HL-60 (cell line): ENCODE measurements at regions not wholly inside any gene's neighbourhood (a gene's known extent, or its start where the extent isn't known, plus 50 kb on each side); places are given as distances from the start of the nearest gene placed in this dataset.
"Not testable (repeated sequence)": the region's sequence is repeated elsewhere in the genome, so short reads cannot be mapped to it uniquely, and the experiment has no call there.

Source experiments
- DNase-seq, 2 experiments: peaks; one replicate each; pipeline ENCODE4 v3.0.0-alpha.2; 2010 to 2020; ENCODE audit warnings: low read depth in 1 of 2, low spot score in 1 of 2
- H3K27ac ChIP-seq: fragments of 250-450 bp; sonication (Bioruptor Pico); replicated peaks from 2 replicates; pipeline ENCODE4 v1.5.1; 2020; ENCODE audit warnings: mild to moderate bottlenecking, moderate library complexity
- H3K27me3 ChIP-seq: fragments of 250-450 bp; sonication (Bioruptor Pico); 2 replicates; pipeline ENCODE4 v1.5.1; 2021; ENCODE audit warnings: mild to moderate bottlenecking, moderate library complexity; ENCODE audit not compliant: insufficient read depth, poor library complexity, severe bottlenecking
- H3K4me3 ChIP-seq: replicated peaks from 2 replicates; pipeline ENCODE4 v1.5.1; 2011; ENCODE audit warnings: mild to moderate bottlenecking, control low read depth, low read length; ENCODE audit not compliant: insufficient read depth
- CTCF ChIP-seq: IDR thresholded peaks from one replicate; pipeline ENCODE4 v1.5.1; 2011; ENCODE audit warnings: low read length, control low read depth, inconsistent platforms; ENCODE audit not compliant: insufficient read depth
- GABPA ChIP-seq: IDR thresholded peaks from 2 replicates; pipeline ENCODE4 v1.6.1; 2012; ENCODE audit warnings: low read depth
- POLR2AphosphoS5 ChIP-seq: IDR thresholded peaks from 2 replicates; pipeline ENCODE4 v1.6.1; 2012; ENCODE audit warnings: low read depth
- REST ChIP-seq: IDR thresholded peaks from 2 replicates; pipeline ENCODE4 v1.6.1; 2012; ENCODE audit warnings: low read depth; ENCODE audit not compliant: insufficient replicate concordance
- SPI1 ChIP-seq: IDR thresholded peaks from 2 replicates; pipeline ENCODE4 v1.6.1; 2012; ENCODE audit warnings: low read depth, mild to moderate bottlenecking, borderline replicate concordance

- no peak for TF ChIP-seq REST
- TF ChIP-seq GABPA = no peak
- no peak for TF ChIP-seq POLR2AphosphoS5
- TF ChIP-seq CTCF = no peak
- no peak for TF ChIP-seq SPI1
- Histone ChIP-seq H3K4me3 (no peak overlapping the region), H3K27ac (no peak overlapping the region), H3K27me3 (no peaks in the 10 kb centered on the region)
- DNase-seq = no peak
Observed at GRCh38 chr9:86613943-86614342, 259.7 kb upstream of the TUT7 start.

GRCh38 chr9:86611534-86611933 is 257.3 kb upstream of the TUT7 start:
- H3K27ac ChIP-seq, H3K4me3 ChIP-seq, H3K27me3 ChIP-seq, DNase-seq: not testable (repeated sequence)

GRCh38 chr9:86605303-86605702 is 251.1 kb upstream of the TUT7 start:
- Histone ChIP-seq H3K27me3 (peaks cover 4% of the 10 kb centered on the region), H3K27ac (no peak overlapping the region)
- no peak for TF ChIP-seq REST
- TF ChIP-seq SPI1 = no peak
- TF ChIP-seq GABPA = no peak
- no peak for TF ChIP-seq CTCF
- TF ChIP-seq POLR2AphosphoS5 = no peak

GRCh38 chr9:86604741-86605140 is 250.5 kb upstream of the TUT7 start:
- no peak overlapping the region for H3K4me3 ChIP-seq
- H3K27ac ChIP-seq = no peak overlapping the region
- DNase-seq = no peak
- TF ChIP-seq POLR2AphosphoS5 (no peak), CTCF (no peak), REST (no peak), GABPA (no peak), SPI1 (no peak)
- H3K27me3 ChIP-seq = peaks cover 6% of the 10 kb centered on the region

More at GRCh38 chr9:86605303-86605702, 251.1 kb upstream of the TUT7 start:
- no peak for DNase-seq
- H3K4me3 ChIP-seq = no peak overlapping the region
